ENCODE measurements at regions not wholly inside any gene's neighbourhood (a gene's known extent, or its start where the extent isn't known, plus 50 kb on each side); places are given as distances from the start of the nearest gene placed in this dataset.

DNA sequence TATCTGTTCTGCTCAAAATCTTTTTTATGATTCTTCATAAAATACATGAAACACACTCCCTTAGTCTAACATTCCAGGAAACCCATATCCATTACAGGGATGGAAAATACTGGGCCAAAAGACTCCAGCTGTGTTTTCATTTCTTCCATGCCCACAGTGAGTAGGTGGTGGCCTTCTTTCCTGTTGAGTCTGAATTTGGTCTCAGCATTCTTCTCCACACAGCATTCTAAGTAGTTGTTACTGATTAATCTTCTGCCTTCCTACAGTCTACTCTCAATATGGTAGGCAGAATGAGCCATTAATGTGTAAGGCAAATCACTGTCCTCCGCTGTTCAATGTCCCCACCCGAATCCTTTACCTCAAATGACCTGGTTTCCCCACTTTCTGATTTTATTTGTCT, 370.6 kb upstream of the RPS6KA3 start:
- H3K9me3 ChIP-seq, result no peaks in the 10 kb centered on the region
- no peaks in the 10 kb centered on the region for H3K36me3 ChIP-seq
- no peaks in the 10 kb centered on the region for H3K4me1 ChIP-seq
- no peak for DNase-seq
- H3K4me3 ChIP-seq (ENCODE audit: low read depth, low read length), result no peak overlapping the region
- H3K27me3 ChIP-seq, result no peaks in the 10 kb centered on the region
- TF ChIP-seq, protein P1, sequence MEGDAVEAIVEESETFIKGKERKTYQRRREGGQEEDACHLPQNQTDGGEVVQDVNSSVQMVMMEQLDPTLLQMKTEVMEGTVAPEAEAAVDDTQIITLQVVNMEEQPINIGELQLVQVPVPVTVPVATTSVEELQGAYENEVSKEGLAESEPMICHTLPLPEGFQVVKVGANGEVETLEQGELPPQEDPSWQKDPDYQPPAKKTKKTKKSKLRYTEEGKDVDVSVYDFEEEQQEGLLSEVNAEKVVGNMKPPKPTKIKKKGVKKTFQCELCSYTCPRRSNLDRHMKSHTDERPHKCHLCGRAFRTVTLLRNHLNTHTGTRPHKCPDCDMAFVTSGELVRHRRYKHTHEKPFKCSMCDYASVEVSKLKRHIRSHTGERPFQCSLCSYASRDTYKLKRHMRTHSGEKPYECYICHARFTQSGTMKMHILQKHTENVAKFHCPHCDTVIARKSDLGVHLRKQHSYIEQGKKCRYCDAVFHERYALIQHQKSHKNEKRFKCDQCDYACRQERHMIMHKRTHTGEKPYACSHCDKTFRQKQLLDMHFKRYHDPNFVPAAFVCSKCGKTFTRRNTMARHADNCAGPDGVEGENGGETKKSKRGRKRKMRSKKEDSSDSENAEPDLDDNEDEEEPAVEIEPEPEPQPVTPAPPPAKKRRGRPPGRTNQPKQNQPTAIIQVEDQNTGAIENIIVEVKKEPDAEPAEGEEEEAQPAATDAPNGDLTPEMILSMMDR (IDR thresholded peaks at IDR 0.05; ENCODE audit: low read depth, low read length), result no peak

DNA sequence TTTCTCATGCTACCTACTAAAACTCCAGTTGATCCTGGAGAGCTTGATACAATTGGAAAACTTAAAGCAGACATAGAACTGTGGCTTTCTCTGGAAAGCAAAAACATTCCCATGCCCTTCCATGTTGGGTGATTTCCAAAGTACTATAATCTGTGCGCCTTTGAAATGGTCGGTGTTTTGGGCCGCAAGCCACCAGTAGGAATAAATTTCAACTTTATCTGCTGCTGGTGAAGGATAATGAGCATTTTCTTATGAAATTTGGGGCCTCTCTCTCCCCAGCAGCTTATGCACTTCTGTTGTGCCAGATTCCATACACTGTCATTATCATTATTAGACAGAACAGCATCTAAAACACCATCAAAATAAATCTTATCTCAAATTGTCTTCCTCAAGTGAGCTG, 366.7 kb upstream of the RPS6KA3 start:
- Histone ChIP-seq H3K27me3 (no peaks in the 10 kb centered on the region), H3K4me1 (no peaks in the 10 kb centered on the region), H3K36me3 (no peaks in the 10 kb centered on the region), H3K4me3 (ENCODE audit: low read depth, low read length) (no peak overlapping the region), H3K9me3 (no peaks in the 10 kb centered on the region)
- DNase-seq, result no peak
- TF ChIP-seq, protein P1 (IDR thresholded peaks at IDR 0.05; ENCODE audit: low read depth, low read length), result no peak

DNA sequence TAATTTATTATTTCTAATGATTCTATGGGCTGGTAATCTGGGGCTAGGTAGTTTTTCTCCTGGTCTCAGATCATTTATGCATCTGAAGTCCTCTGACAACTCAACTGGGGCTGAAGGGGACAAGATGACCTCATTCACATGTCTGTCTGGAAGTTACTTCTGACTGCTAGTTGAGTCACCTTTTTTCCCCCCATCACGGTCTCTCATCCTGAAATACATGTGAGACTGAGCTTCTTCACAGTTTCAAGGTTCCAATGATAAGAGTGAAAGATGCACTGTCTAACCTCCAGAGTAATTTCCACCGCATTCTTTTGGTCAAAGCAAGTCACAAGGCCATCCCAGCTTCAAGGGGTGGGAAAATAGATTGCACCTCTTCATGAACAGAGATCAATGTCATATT, 356.7 kb upstream of the RPS6KA3 start:
- no peaks in the 10 kb centered on the region for H3K4me1 ChIP-seq
- H3K27me3 ChIP-seq, result no peaks in the 10 kb centered on the region
- no peaks in the 10 kb centered on the region for H3K36me3 ChIP-seq
- H3K4me3 ChIP-seq (ENCODE audit: low read depth, low read length), result no peak overlapping the region
- no peak for DNase-seq
- no peaks in the 10 kb centered on the region for H3K9me3 ChIP-seq
- TF ChIP-seq, protein P1 (IDR thresholded peaks at IDR 0.05; ENCODE audit: low read depth, low read length), result no peak

- TF ChIP-seq, protein P1 (IDR thresholded peaks at IDR 0.05; ENCODE audit: low read depth, low read length), result no peak
- DNase-seq, result no peak
These were observed 353.6 kb upstream of the RPS6KA3 start for GRCh38 chrX:20620306-20620705.

DNA sequence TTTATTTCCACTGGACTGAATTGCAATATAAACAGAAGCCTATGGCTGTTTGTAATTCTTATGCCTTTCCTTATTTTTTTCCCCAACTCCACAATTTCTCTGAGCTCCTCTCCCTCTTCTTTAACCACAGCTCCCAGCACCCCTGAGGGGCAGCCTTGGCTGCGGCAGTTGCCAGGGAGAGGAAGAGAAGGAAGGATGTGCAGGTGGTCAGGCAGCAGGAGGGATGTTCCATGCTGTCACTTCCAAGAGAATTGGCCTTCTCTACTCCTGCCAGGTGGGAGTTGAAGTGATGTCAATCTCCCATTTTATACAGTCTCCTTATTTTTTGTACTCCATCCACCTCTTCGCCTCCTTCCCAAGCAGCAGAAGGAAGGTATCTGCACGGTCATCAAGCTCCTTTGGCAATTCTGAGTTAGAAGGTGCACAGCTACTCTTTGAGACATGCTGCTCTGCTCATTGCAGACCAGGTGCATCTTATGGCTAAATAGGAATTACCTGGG, 343.3 kb upstream of the RPS6KA3 start:
- no peaks in the 10 kb centered on the region for H3K27me3 ChIP-seq
- TF ChIP-seq, protein P1 (IDR thresholded peaks at IDR 0.05; ENCODE audit: low read depth, low read length), result no peak

More at GRCh38 chrX:20620306-20620705, 353.6 kb upstream of the RPS6KA3 start:
- Histone ChIP-seq H3K36me3 (no peaks in the 10 kb centered on the region), H3K4me1 (no peaks in the 10 kb centered on the region), H3K9me3 (no peaks in the 10 kb centered on the region), H3K27me3 (no peaks in the 10 kb centered on the region), H3K4me3 (ENCODE audit: low read depth, low read length) (no peak overlapping the region)

GRCh38 chrX:20606831-20607230, 340.1 kb upstream of the RPS6KA3 start:
- no peaks in the 10 kb centered on the region for H3K27me3 ChIP-seq
- H3K36me3 ChIP-seq, result no peaks in the 10 kb centered on the region
- peaks cover 4% of the 10 kb centered on the region for H3K4me1 ChIP-seq
- H3K9me3 ChIP-seq, result no peaks in the 10 kb centered on the region
- no peak for DNase-seq
- H3K4me3 ChIP-seq (ENCODE audit: low read depth, low read length), result no peak overlapping the region
- TF ChIP-seq, protein P1 (IDR thresholded peaks at IDR 0.05; ENCODE audit: low read depth, low read length), result no peak

More for the DNA sequence above, 343.3 kb upstream of the RPS6KA3 start:
- Histone ChIP-seq H3K36me3 (no peaks in the 10 kb centered on the region), H3K9me3 (no peaks in the 10 kb centered on the region), H3K4me1 (peaks cover 4% of the 10 kb centered on the region), H3K4me3 (ENCODE audit: low read depth, low read length) (no peak overlapping the region)
- DNase-seq, result peak; percentile 7
